GM21360 (cell line): ENCODE measurements at regions not wholly inside any gene's neighbourhood (a gene's known extent, or its start where the extent isn't known, plus 50 kb on each side); places are given as distances from the start of the nearest gene placed in this dataset.
"Not testable (repeated sequence)": the region's sequence is repeated elsewhere in the genome, so short reads cannot be mapped to it uniquely, and the experiment has no call there.

Experiments used
- ATAC-seq: cut with Tn5 transposase; IDR thresholded peaks from one replicate; pipeline ENCODE4 v1.9.1; 2021; ENCODE audit warnings: mild to moderate bottlenecking, moderate library complexity; ENCODE audit not compliant: unreplicated experiment

DNA sequence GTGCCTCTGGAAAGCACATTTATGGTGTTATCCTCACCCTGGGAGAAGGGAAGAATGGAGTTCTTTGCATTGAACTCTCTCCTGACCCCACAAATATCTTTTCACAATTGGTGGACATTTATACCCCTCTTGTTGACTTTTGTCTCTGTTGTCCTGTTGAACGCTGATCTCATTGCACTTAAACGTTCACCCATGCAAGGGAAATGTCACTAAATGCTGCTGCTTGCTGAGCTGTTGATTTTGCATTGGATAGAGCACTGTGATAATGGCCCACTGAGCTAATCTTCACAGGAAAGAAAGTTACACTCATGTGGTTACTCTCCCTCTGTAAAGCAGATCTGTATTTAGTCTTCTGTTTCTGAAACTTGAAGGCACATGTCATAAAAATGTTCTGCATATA, 133.4 kb downstream of the FZD1 start:
- no peak for ATAC-seq

DNA sequence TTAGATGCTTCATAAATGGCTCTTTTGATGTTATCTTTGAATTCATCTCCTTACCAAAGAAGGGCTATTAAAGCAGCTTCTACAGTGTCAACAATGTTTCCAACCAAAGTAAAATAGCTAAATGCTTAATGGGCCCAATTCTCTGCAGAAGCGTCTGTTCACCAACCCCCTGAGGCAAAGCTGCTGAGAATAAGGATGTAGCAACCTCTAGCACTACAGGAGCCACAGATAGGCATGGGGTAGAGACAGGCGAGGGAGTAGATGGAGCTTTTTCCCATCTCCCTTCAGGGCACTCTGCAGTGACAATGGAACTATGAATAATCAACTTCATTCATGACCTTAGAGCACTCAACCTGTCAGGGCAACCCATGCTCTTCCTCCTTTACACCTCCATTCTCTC, 134.1 kb downstream of the FZD1 start:
- ATAC-seq: no peak

DNA sequence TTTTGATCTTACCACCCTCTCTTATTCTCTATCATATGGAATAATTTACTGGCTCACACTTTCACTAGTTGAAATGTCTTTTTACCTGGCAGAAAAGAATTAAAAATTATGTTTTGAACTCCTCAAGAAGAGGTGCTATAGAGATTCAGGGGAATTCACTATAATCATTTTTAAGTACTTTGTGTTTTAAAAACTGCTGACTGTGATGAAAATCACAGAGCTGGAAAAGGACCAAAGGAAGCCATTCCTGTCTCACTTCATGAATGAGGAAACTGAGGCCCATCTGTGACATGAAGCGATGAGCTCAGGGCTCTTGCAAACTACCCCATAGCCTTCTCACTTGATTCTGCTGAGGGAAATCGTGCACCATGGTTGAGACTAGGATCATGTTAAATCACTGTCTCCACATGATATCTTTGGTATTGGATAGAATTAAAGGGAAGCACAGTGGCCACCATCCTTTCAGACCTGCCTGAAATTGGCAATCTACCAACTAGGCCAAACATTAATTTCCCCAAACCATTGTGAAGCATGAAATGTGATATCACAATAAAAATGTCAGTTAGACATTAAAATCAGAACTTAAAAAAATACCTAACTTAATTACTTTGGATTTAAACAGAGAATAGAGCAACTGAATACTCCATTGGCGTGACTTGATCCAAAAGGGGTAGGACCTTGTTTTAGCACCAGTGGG, 141.0 kb downstream of the FZD1 start:
- no peak for ATAC-seq

DNA sequence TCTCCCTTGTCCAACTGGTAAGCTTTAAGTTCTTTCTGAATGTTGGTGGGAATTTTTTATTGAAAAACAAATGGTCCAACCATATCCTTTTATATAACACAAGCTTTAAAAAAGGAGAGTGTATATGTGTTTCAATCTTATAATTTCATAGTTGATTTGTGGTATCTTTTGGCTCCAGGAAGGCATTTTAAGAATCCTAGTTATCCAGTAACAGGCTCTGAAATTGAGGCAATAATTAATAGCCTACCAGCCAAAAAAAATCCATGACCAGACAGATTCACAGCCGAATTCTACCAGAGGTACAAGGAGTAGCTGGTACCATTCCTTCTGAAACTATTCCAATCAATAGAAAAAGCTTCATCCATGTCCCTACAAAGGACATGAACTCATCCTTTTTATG, 141.6 kb downstream of the FZD1 start:
- ATAC-seq: not testable (repeated sequence)

DNA sequence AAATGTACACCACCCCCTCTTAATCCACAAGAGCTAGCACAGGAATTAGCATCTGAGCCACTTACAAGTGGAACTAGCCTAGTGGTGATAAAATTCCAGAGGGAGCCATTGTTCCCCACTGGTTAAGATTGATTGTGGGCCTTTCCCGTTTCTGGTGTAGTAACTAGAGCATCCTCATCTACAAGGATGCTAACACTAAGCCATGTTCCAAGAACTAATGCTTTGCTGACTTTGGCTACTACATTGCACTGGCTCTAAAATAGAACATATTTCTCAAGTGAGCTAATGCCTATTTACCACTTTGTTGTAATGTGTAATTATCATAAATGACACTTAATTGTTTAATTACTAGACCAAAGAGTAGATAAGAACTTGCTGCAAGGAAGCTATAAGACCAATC, 143.7 kb downstream of the FZD1 start:
- ATAC-seq: no peak

DNA sequence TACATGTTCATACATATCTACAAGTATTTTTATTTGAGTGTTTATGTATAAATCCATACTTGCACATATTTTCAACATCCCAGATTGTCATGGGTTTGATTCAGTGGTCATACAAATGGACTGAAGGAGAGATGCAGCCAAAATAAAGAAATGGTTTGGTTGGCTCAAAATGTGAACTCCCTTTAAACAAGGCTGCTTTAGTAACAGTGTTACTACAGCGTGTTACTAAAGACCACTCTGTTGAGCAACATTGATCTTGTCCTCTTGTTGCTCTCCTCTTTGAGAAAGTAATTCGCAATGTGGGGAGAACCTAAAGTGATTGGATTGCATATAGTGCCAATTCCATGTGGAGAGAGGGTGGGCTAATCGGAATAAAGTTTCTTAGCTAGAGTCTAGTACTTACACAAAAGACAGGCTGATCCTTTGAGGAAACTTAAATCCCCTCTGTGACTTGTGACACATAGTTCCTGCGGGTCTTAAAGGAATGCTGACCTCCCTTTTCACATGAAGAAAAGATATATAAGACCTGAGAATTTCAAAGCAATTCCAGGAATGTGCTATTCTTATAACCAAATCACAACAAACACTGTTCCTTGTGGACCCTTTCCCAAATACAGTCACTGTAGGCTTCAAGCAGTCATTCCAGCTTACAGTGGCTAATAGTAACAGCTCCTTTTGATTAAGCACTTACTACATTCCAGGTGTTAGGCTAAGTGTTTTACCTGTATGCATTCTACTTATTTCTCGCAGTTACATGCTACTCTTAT, 144.3 kb downstream of the FZD1 start:
- ATAC-seq: no peak

DNA sequence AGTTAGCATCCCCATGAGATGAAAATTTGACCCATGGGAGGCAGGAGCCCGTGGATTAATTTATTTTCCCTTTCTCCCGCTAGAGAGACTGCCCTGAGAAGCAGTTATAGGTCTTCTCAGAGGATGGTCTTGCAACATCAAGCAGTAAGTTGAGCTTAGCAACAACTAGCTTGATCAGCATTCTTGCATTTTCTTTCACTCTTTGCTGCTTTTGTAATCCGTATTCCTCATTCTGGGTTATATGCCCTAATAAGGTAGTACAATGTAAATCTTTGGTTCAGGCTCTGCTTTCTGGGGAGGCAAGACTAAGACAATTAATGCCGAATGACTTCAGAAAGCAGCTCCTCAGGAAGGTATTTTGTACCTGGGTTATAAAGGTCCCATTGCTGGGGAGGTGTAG, 146.8 kb downstream of the FZD1 start:
- no peak for ATAC-seq

DNA sequence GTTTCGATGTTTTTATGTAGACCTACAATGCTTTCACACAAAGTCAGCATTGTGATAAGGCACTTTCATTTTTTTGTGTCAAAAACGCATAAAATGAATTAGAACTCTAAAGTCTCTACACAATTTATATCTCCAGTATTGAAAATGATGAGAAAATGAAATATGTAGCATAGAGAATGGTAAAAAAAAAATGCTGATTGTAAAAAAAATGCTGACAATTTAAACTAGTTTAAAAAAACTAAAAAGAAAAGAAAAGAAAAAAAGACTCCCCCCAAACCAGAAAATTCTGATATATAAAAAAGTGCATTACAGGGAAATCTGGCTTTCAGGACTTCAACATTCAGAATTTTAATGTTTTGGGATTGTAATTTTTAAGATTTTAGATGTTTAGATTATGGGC, 148.1 kb downstream of the FZD1 start:
- no peak for ATAC-seq

DNA sequence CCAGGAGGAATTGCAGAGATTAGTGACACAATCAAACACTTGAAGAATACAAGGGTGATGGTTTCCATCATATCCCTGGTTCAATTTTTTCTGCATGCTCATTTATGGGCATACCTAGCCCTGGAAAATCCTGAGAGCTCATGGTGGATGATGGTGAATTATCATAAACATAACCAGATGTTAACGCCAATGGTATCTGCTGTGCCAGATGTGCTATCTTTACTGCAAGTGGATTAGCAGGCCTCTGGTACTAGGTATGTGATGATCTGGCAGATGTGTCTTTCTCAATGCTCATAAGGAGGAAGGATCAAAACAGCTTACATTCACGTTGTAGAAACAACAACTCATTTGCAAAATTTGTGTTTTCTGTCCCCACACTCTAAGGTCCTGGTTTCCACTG, 150.5 kb downstream of the FZD1 start:
- no peak for ATAC-seq

DNA sequence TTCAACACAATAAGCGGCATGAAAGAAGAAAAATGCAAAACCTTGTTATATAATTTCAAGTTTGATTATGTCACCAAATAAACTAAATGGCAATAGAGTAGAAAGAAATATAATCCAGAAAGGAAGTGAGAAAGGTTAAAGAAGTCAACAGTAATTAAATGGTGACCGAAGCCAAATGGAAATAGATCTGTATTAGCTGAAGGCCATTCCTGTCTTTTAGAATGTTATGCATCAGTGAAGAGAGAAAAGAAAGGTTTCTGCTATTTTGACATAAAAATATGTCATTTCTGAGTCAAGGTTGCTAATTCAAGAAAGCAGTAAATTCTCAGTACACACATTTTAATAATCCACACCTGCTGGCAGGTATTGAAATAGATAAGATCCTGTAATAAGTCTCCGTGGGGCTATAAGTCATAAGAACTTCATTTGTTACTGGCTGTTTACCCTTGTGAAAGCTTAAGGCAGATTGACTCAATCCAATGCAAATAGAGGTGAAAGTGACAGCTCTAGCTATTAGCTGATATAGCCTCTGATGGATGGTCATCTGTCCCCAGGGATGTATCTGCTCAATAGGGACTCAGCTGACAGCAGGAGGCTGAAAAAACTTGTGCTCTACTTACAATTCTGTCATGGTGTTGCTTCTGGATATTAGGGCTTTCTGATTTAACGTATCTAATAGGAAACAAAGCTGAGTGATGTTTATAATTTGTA, 152.1 kb downstream of the FZD1 start:
- ATAC-seq: no peak

DNA sequence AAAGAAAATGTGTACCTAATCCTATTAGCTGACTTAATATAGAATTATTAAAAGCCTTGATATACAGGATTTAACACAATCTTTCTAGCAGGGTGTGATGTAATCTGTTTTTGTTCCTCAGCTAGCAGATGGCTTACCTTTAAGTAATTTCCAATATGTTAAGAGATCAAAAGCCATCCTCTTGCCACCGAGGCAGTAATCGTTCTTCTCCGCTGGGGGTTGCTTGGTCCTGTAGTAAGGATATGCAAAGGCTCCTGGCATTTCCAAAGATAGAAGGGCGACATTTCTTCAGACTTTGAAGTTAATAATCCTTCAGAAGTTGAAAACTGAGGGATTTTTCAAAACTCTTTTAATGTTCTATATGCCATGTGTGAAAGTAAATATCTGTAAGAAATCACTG, 156.4 kb downstream of the FZD1 start:
- no peak for ATAC-seq

DNA sequence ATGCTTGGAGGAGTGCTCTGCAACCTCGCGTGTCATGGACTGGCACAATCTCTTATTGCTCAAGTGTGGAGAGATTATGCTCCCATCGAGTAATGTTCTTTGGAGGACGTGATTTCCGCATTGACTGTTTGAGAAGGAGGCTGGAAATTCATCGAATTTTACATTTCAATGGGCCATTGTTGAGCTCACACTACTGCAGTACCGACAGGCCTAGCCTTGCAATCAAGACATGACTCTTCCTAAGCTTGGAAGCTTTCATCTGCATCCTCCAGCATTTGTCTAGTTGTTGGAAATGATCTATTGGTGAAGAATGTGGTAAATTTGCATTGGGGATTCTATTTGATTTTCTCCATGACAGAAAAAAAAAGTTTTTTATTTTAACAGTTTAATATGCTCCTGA, 156.8 kb downstream of the FZD1 start:
- no peak for ATAC-seq

DNA sequence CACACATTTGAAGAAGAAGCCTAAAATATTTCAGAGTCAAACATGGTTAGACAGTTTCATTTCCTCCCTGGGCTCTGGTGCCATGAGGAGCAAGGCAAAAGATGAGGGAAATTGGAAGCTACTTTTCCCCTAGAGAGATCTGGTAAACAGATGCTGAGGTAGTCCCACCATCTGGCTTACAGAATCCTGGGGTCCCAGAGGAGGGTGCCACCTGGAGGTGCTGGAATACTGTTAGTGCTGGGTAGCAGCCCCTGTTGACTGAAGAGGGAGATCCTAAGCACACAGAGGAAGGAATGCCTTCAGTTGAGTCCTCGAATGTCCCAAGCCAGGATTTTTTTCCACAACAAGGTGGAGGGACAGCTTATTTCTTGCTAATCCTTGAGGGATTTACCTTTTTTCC, 160.1 kb downstream of the FZD1 start:
- ATAC-seq: no peak

DNA sequence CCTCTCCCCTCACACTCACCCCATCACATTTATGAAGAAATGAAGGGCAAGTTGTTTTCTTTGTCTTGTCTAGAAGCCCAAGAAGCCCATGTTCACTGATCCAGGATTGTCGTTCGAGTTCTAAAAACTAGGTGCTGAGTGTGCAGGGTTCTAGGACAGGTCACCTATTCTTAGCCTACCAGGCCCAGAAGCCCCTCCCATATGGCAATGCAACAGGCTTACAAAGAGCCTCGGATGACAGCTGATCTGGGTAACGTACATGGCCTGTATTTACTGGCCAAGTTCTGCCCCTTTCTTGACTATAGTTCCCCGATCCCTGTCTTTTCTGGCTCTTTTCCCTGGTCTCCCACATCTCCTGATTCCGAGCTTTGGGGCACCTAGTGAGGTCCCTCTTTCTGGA, 160.9 kb downstream of the FZD1 start:
- ATAC-seq: no peak

DNA sequence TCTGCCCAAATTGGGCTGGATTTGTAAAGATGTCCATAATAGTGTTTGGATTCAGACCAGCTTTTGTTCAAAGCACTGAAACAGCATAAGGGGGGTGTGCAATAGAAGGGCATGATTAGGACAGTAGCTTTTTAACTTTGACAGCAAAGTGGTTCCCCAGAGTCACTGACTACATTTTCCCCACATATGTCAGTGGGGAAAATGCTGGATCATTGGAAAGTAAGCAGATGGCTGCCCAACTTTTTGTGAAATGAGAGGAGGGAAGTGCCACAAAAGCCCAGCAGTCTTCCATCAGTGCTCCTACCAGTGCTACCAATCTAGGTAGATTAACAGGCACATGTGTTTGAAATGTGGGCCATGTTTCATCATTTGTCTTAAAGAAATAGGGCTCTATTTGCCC, 162.8 kb downstream of the FZD1 start:
- ATAC-seq: no peak

DNA sequence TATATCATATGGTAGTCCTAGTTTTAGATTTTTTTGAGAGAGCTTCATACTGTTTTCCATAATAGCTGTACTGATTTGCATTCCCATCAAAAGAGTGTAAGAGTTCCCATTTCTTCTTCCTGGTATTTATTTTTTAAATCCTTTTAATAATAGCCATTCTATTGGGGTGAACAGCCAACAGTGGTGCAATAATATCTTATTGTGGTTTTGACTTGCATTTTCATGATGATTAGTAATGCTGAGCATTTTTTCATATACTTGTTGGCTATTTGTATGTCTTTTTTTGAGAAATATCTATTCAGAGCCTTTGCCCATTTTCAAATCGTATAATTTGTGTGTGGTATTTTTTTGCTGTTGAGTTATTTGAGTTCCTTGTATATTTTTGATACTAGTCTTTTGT, 167.4 kb downstream of the FZD1 start:
- ATAC-seq: no peak

DNA sequence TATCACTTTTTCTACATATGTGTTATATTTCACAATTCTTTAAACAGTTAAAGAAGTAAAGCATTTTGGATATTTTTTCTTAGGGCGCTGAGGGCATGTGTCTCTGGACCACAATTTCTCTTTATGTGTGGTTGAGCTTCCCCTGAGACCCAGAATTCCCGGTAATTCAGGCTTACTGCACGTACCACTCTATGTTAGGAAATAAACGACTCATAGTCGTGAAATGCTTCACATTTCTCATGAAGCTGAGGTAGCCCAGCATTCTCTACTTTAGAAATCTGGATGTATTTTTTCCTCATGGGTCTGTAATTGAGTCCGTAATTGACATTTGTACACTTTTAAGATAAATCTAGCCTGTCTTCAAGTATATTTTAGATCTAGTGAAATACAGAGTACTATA, 170.6 kb downstream of the FZD1 start:
- no peak for ATAC-seq

DNA sequence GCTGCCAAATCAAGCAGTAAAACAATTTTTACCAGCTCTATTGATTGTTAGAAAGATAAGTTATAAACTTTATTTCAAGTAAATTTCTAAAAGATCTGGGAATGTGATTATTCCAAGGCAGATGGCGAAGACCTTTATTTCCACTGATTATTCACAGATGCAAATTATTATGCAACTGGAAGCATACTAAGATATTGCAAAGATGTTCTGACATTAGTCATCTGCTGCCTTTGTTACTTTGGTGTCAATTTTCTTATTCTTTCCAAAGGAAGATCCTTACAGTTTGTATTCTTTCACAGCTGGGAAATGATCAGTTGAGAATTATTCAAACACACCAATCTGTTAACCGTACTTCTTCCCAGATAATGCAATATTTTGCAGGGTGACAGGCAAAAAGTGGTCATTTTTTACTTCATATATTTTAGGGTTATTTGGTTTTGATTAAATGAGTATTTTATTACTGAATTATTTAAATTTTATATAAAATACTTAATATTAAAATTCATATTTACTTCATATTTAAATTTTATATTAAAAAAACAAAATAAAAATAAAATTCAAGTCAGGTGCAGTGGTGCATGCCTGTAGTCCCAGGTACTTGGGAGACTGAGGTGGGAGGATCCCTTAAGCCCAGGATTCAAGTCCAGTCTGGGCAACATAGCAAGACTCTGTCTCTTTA, 171.3 kb downstream of the FZD1 start:
- no peak for ATAC-seq

DNA sequence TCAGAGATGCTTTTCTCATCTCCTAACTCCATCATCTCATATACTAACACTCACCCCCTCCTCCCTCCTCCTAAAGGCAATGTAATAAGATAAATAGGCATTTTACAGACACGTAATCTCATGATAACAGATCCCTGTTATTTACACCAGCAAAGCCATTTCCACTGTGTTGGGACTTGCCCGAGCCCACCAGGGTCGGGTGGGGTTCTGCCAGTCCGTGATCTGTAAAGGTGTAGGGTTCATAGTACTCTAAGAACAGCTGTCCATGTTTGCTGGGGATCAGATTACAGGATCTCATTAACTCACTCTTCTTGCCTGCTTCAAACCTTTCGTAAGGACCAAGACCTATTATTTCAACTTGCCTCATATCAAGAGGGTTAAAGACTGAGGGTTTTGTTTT, 172.4 kb downstream of the FZD1 start:
- no peak for ATAC-seq

DNA sequence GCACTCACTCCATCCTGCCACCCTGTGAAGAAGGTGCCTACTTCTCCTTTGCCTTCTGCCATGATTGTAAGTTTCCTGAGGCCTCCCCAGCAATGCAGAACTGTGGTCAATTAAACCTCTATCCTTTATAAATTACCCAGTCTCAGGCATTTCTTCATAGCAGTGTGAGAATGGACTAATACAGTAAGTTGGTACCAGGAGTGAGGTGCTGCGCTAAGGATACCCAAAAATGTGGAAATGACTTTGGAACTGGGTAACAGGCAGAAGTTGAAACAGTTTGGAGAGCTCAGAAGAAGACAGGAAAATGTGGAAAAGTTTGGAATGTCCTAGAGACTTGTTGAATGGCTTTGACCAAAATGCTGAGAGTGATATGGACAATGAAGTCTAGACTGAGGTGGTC, 176.0 kb downstream of the FZD1 start:
- ATAC-seq: not testable (repeated sequence)

DNA sequence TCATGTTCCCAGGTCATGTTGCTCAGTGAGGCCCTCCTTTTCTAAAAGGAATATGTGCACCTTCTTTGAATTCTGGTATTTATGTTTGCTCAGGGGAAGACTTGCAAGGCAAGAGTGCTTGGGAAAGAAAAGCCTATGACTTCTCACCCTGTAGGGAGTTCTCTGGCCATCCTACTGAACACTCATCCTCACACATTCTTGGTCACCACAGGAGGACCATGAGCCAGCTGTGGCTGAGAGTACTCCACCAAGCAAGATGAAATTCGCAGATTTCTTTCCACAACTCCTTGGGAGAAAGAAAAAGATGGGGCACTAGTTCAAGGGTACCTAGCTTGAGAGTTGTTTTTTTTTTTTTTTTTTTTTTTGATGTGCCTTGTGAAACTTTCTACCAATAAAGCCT, 179.6 kb downstream of the FZD1 start:
- ATAC-seq: no peak

DNA sequence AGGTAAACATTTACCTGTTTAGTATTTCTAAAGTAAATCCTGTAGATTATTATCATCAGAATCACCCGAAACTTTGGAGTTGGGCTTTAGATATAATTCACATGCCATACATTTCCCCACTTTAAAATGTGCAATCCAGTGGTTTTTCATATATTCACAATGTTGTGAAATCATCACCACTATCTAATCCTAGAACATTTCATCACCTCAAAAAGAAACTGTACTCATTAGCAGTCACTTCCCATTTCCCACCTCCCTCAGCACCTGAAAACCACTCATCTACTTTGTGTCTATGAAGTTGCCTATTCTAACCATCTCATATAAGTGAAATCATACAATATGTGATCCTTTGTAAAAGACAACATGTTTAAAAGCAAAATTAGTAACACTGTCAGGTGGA, 182.6 kb downstream of the FZD1 start:
- ATAC-seq: no peak
